ENCODE measurements at regions not wholly inside any gene's neighbourhood (a gene's known extent, or its start where the extent isn't known, plus 50 kb on each side); places are given as distances from the start of the nearest gene placed in this dataset.

- TF ChIP-seq POLR2A (IDR thresholded peaks at IDR 0.05; ENCODE audit: low read depth, low read length): no peak
- no peak for TF ChIP-seq POLR2AphosphoS5 (IDR thresholded peaks at IDR 0.05; ENCODE audit: low read depth, low read length)
- TF ChIP-seq TAF1 (IDR thresholded peaks at IDR 0.05; ENCODE audit: low read depth, low read length): no peak
- no peak for TF ChIP-seq SPI1 (IDR thresholded peaks at IDR 0.05; ENCODE audit: low read depth, low read length)
These were observed 65.2 kb upstream of the SLC35G4 start for GRCh38 chr18:11544060-11544633.

Data from GM12891 (cell line).